ENCODE measurements at regions not wholly inside any gene's neighbourhood (a gene's known extent, or its start where the extent isn't known, plus 50 kb on each side); places are given as distances from the start of the nearest gene placed in this dataset.

GRCh38 chr1:60821156-60821555, 261.2 kb upstream of the NFIA start:
- Histone ChIP-seq H2BK5ac (ENCODE audit: low read depth, low read length) (no peak overlapping the region), H2BK20ac (ENCODE audit: low read length) (no peak overlapping the region), H3K4me2 (ENCODE audit: insufficient read depth in 1 of 2, low read depth in 2 of 2, low read length in 2 of 2) (no peak overlapping the region), H2AFZ (ENCODE audit: low read length) (no peak overlapping the region), H3K9me3 (ENCODE audit: insufficient read depth in 2 of 2, low read depth in 1 of 2, low read length in 1 of 2) (no peaks in the 10 kb centered on the region), H3K36me3 (ENCODE audit: control insufficient read depth in 2 of 4, insufficient read depth in 4 of 4, low read length in 3 of 4) (no peaks in the 10 kb centered on the region), H4K5ac (ENCODE audit: insufficient read length, low read depth, low read length) (no peak overlapping the region), H3K27ac (ENCODE audit: low read depth, low read length) (no peak overlapping the region), H3K79me1 (ENCODE audit: low read depth, low read length) (no peaks in the 10 kb centered on the region), H4K8ac (ENCODE audit: extremely low read depth, insufficient read depth, low read length) (no peak overlapping the region), H3K9ac (replicated peaks in 1 of 4; ENCODE audit: extremely low read depth in 1 of 4, low read depth in 3 of 4, low read length in 3 of 4) (no peak overlapping the region), H2AK5ac (ENCODE audit: low read depth, low read length) (no peak overlapping the region), H3K27me3 (replicated peaks in 1 of 4; ENCODE audit: control insufficient read depth in 3 of 4, extremely low read depth in 1 of 4, insufficient read depth in 3 of 4, low read length in 3 of 4) (no peaks in the 10 kb centered on the region), H4K91ac (replicated peaks; ENCODE audit: insufficient read length, low read length) (no peak overlapping the region), H3K18ac (ENCODE audit: extremely low read depth, low read length) (no peak overlapping the region), H4K20me1 (replicated peaks in 1 of 2; ENCODE audit: control insufficient read depth in 1 of 2, insufficient read depth in 2 of 2, low read length in 2 of 2) (no peaks in the 10 kb centered on the region), H3K23ac (ENCODE audit: insufficient read length) (no peak overlapping the region), H2BK15ac (ENCODE audit: low read length) (no peak overlapping the region), H2BK12ac (ENCODE audit: low read depth, low read length) (no peak overlapping the region), H3K4me1 (replicated peaks in 1 of 4; ENCODE audit: control insufficient read depth in 3 of 4, insufficient read depth in 4 of 4, low read length in 3 of 4) (no peaks in the 10 kb centered on the region), H3K79me2 (ENCODE audit: control insufficient read depth in 1 of 2, insufficient read depth in 2 of 2, low read length in 2 of 2) (no peaks in the 10 kb centered on the region), H3K56ac (replicated peaks; ENCODE audit: insufficient read length, low read depth, low read length) (no peak overlapping the region), H3K4ac (replicated peaks; ENCODE audit: insufficient read length, low read depth, low read length) (no peak overlapping the region), H3K4me3 (ENCODE audit: extremely low read depth in 1 of 4, insufficient read depth in 2 of 4, low read depth in 3 of 4, low read length in 4 of 4) (no peak overlapping the region), H3K14ac (ENCODE audit: insufficient read length) (no peak overlapping the region), H3K23me2 (ENCODE audit: low read depth, low read length) (no peaks in the 10 kb centered on the region), H2BK120ac (replicated peaks; ENCODE audit: low read depth, low read length) (no peak overlapping the region)
- FAIRE-seq (no peak), DNase-seq (ENCODE audit: low read depth in 1 of 2, low spot score in 2 of 2) (no peak)
- TF ChIP-seq MAFK (IDR thresholded peaks at IDR 0.05; ENCODE audit: low read depth, low read length), result no peak
- no peak for TF ChIP-seq ATF3 (IDR thresholded peaks at IDR 0.05; ENCODE audit: insufficient read depth, low read depth, low read length)
- no peak for TF ChIP-seq JUN (IDR thresholded peaks at IDR 0.05; ENCODE audit: low read depth, low read length)
- TF ChIP-seq USF2 (IDR thresholded peaks at IDR 0.05; ENCODE audit: low read length), result no peak
- no peak for TF ChIP-seq KDM4A (IDR thresholded peaks at IDR 0.05; ENCODE audit: low read depth, low read length, severe bottlenecking)
- TF ChIP-seq JUND (IDR thresholded peaks at IDR 0.05; ENCODE audit: low read length), result no peak
- no peak for TF ChIP-seq NRF1 (IDR thresholded peaks at IDR 0.05; ENCODE audit: low read depth, low read length)
- no peak for TF ChIP-seq RNF2 (IDR thresholded peaks at IDR 0.05; ENCODE audit: borderline replicate concordance, low read depth, low read length, missing control alignments, poor library complexity, severe bottlenecking)
- CTCF ChIA-PET (ENCODE audit: partially characterized antibody), result interaction anchor here (1.2 kb wide), 1 partner anchor 540 kb away, joined by 3 read pairs; no protein-coding TSS in a partner anchor
- 85% methylated on average over 1 of the region's 1 CpG; no CpG with 5 or more reads in 1 of the 2 experiments for WGBS, 2 experiments (ENCODE audit: extremely low coverage in 1 of 2, insufficient coverage in 1 of 2, insufficient read length in 1 of 2, insufficient replicate concordance in 2 of 2, low coverage in 1 of 2, low lambda C conversion rate in 2 of 2, missing lambda C conversion rate in 1 of 2)
- POLR2A ChIA-PET (ENCODE audit: partially characterized antibody), result no interaction called here
